Erythroblast (primary cell): ENCODE measurements at regions not wholly inside any gene's neighbourhood (a gene's known extent, or its start where the extent isn't known, plus 50 kb on each side); places are given as distances from the start of the nearest gene placed in this dataset.
"Not testable (repeated sequence)": the region's sequence is repeated elsewhere in the genome, so short reads cannot be mapped to it uniquely, and the experiment has no call there.

Source experiments
- DNase-seq, 2 experiments: peaks; one replicate each; lab custom pipeline; 2025; lab: John Stamatoyannopoulos, UW
- GATA1 ChIP-seq: IDR thresholded peaks from 2 replicates; pipeline ENCODE4 v1.6.1; 2011; ENCODE audit warnings: low read depth, mild to moderate bottlenecking, control low read depth, low read length, moderate library complexity
- POLR2A ChIP-seq: IDR thresholded peaks from 2 replicates; pipeline ENCODE4 v1.6.1; 2011; ENCODE audit warnings: mild to moderate bottlenecking, low read length

DNA sequence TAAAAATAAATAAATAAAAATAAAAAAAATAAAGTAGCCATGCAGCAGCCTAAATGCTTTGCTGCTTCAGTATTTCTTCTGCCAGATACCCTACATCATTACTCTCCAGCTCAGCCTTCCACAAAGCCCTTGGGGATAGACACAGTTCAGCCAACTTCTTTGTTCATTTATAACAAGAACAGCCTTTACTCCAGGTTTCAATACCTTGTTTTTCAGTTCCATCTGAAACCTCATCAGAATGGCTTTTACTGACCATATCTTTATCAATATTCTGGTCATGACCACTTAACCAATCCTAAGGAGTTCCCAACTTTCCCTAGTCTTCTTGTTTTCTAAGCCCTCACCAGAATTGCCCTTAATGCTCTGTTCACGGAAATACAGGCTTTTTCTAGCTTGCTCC is 128.3 kb upstream of the MED14 start:
- DNase-seq: no peak
- TF ChIP-seq POLR2A (no peak), GATA1 (no peak)

DNA sequence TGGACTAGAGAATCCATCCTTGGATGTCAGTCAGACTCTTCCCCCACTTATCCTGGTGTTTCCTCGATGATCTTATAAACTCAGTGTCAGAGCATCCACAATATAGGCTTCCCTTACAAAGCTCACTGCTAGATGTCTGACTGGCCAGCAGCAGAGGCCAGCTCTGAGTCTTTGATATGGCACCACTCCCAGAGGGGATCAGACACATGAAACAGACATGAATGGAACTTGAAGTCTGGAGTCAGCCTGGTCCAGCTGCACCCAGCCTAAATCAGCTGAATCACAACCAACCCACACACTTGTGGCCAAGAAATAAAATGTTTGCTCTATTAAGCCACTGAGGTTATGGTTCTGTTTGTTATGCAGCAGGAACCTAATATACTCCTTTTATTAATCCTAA is 129.6 kb upstream of the MED14 start:
- TF ChIP-seq POLR2A: no peak
- TF ChIP-seq GATA1: no peak
- DNase-seq: no peak

DNA sequence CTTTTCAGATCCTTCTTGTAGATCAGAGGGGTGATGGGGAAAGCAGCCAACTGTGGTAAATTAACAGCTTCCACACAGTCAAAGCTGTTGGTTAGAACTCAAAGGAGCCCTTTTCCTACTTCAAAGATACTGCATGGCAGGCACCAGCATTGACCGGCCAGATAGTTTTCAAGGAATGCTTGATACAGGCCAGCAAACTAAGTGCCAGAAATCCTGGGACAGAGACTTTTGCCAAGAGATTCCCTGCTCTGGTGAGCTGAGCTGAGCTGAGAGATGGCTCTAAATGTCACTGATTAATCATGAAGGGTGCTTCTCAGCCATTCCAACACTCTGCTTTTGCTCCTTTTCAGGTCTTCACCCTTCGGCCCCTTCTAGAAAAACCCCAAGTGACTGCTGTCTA is 131.6 kb upstream of the MED14 start:
- TF ChIP-seq GATA1 (no peak), POLR2A (no peak)
- DNase-seq: no peak

DNA sequence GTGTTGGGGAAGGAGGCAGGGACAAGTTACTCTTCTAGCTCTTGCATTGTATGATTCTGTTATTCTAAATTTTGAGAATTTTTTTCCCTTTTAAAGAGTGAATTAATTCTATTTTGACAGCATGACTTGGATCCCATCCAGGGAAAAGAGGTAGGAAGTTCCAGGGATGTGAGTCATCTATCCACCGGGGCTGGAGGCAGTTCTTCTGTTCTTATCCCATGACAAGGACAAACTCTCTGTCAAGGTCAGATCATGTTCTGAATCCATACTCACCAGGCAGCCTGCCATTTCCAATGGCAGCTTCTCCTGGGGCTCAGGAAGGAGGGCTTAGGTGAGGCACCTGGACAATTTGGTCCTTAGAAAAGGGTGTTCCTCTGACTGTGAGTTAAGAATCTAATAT is 132.0 kb upstream of the MED14 start:
- TF ChIP-seq POLR2A: no peak
- no peak for TF ChIP-seq GATA1
- DNase-seq: no peak

DNA sequence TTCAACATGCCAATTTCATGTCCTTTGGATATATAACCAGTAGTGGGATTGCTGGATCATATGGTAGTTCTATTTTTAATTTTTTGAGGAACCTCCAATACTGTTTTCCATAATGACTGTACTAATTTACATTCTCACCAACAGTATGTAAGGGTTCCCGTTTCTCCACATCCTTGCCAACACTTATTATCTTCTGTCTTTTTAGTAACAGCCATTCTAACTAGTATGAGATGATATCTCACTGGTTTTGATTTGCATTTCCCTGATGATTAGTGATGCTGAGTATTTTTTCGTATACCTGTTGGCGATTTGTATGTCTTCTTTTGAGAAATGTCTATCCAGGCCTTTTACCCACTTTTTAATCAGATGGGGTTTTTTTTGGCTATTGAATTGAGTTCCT is 133.5 kb upstream of the MED14 start:
- DNase-seq: no peak
- TF ChIP-seq GATA1: no peak
- TF ChIP-seq POLR2A: no peak

DNA sequence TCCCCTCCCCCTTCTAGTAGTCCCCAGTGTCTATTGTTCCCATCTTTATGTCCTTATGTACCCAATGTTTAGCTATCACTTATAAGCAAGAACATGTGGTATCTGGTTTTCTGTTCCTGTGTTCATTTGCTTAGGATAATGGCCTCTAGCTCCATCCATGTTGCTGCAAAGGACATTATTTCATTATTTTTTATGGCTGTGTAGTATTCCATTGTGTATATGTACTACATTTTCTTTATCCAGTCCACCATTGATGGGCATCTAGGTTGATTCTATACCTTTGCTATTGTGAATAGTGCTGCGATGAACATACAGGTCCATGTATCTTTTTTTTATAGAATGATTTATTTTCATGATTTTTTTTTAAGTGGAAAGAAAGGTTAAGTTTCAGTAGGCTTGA is 135.6 kb upstream of the MED14 start:
- DNase-seq: not testable (repeated sequence)

DNA sequence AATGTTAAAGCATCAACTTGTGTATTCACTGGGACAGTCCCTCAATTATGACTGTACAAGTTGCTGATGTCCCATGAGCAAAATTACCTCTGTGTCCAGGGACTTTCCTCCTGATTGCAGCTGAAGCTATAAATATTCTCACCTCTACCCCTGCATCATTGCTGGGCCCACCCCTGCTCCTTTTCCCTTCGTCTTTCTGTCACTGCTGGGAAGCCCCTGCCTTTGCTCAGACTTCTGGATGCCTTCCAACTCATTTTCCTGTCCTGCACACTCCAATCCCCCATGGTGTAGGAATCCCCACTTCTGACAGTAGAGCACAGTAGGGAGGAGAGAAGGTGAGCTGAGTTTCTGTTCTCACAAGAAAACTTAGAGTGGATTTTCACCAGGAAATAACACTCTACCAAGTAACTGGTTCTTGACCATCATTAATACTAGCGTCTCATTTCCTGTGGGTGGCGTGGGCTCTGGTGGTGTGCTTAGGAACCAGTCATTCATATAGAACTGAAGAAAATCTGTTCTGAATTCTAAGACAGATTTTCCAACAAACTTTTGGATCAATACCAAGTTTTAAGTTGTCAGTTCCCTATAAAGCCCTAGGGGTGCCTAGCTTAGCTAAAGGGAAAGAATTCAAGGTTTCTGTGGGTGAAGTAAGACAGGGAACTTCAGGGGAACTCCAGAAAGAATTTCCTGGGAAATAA is 136.2 kb upstream of the MED14 start:
- DNase-seq: no peak

DNA sequence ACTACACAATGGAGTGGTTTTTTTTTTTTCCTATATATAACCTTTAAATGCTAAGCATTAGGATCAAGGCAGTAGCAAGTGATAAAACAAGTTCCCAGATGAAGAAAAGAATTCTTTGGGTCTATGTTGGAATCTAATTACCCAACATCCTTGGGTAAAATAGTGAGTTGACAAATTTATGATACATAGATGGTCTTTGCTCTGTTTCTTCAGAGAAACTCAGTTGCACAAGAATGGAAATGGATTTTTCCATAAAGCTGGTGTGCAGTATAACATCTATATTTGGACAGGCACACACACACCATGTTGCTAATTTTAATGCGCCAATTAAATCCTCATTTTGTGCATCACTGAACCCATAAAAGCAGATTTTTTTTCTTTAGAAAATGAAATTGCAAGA is 137.0 kb upstream of the MED14 start:
- DNase-seq: no peak
- TF ChIP-seq GATA1 (no peak), POLR2A (no peak)

More for the DNA sequence above, 136.2 kb upstream of the MED14 start:
- no peak for TF ChIP-seq GATA1
- TF ChIP-seq POLR2A: no peak

DNA sequence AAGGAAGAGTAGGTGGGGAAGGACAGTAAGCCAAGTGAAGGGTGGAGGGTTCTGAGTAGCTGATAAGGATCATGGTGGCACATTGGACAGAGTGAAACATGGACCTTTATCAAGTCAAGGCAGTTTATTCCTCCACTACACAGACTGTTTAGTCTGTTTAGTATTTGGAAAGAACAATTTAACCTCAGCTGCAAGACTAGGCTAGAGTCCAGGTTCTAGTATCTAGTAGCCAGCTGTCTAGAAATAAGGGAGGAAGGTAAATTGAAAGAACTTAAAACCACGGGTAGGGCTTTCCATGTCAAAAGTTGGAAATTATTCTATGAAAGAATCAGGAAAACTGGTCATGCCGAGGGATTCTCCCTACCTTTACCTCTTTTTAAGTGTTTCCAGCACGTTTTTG is 140.1 kb upstream of the MED14 start:
- TF ChIP-seq GATA1: no peak
- no peak for TF ChIP-seq POLR2A
- DNase-seq: peak in 1 of 2 experiments; percentile 1

DNA sequence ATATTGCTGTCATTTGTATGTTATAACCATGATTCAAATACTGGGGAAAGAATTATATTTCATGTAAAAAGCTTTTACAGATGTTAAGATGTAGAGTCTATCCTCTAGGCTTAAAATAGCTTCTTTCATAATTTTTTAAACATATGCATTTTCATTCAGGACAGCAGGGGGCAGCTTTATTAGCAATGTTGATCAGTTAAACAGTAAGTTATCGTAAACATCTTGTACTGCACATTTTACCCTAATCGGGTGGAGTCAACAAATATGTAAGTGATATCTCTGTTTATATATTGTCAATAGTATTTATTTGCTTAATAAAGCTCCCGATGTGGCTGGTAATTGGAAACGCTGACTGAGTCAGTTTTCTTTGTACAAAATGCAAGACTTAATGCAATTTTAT is 142.5 kb upstream of the MED14 start:
- no peak for TF ChIP-seq GATA1
- no peak for TF ChIP-seq POLR2A
- DNase-seq: peak; percentile 58 to 67

DNA sequence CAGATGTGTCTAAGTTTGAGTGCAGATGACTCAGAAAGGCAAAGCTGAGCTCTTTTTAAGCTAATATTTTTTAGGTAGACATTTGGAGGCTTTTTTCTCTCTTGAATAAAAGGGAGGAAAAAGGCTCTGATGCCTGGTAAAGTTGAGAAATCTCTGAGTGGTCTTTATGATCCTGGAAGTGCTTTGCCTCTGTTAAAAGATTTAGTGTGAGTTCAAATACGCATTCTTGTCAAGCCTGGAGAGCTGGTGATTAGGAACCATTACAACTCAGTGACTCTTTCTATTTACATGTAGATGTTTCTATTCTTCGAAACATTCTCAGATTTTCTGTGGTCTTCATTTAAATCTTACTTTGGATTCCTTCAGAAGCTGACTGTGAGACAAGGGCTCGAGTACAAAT is 143.4 kb upstream of the MED14 start:
- DNase-seq: no peak
- TF ChIP-seq POLR2A: no peak
- no peak for TF ChIP-seq GATA1

DNA sequence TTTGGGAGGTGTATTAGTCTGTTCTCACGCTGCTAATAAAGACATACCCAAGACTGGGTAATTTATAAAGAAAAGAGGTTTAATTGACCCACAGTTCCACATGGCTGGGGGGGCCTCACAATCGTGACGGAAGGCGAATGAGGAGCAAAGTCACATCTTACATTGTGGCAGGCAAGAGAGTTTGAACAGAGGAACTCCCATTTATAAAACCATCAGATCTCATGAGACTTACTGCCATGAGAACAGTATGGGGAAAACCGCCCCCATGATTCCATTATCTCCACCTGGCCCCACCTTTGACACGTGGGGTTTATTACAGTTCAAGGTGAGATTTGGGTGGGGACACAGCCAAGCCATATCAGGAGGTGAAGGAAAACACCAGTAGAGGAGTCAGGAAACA is 143.8 kb upstream of the MED14 start:
- not testable (repeated sequence) for DNase-seq

DNA sequence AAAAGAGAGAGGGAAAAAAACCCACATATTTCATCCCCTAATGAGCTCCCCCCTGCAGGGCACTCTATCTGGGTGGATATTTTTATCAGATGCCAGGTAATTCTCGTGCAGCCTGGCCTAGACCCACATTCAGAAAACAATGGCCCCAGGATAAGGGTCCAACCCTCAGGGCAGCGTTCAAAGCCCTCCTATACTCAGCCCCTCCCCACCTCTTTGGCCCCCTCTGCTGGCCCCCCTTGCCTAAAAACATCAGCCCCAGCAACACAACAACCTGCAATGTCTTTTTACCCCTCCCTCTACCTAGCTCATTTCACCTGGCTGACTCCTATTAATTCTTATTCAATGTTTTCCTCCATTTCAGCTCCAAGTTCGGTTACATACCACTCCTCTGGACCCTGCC is 145.4 kb upstream of the MED14 start:
- DNase-seq: no peak
- TF ChIP-seq POLR2A (no peak), GATA1 (no peak)

DNA sequence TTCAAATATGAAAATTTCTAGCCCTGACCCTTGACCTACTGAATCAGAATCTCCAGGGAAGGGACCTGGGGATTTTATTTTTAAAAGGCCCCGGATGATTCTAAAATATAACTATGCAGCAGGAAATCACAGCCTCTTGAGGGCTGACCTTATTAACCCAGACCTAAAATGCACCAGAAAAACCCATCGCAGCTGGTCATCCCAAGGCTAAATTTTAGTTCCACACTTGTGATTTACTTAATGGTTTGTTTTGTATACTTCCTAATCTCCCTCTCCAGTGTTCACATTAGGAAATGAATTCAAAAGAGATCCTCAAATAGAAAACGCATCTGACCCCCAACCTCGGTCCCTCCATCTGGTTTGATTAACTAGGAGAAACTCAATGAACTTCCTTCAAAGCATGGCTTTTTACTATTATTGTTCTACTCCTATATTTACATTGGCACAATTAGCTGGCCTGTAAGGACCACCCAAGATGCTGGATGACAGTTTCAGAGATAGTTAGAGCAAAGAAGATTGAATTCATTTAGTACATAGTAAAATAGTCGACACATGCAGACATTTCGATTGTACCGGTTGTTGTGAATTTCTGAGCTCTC is 147.8 kb upstream of the MED14 start:
- no peak for DNase-seq
- TF ChIP-seq GATA1 (no peak), POLR2A (no peak)

DNA sequence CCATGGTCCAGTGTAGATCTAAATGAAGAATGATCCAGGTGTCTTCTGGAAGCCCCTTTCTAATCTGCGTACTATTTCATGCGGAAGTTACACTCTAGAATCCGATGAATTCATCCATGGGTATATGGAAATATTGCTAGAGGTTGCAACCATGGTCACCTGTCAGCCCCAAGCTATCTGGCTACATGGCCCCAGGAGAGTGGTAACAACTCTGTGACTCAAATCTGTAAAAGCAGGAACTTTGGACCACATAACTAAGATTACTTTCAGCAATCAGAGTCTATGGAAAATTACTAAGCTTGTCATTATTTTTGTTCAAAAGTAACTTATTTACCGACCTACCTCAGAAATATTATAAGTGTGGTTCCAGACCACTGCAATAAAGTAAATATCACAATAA is 150.6 kb upstream of the MED14 start:
- no peak for DNase-seq
- TF ChIP-seq POLR2A (no peak), GATA1 (no peak)

DNA sequence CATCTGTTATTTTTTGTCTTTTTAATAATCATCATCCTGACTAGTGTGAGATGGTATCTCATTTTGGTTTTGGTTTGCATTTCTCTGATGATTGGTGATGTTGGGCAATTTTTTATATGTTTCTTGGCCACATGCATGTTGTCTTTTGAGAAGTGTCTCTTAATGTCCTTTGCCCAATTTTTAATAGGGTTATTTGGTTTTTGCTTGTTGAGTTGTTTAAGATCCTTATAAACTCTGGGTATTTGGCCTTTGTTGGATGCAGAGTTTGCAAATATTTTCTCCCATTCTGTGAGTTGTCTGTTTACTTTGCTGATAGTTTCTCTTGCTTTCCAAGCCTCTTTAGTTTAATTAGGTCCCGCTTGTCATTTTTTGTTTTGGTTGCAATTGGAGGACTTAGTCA is 152.1 kb upstream of the MED14 start:
- DNase-seq: no peak
- no peak for TF ChIP-seq POLR2A
- no peak for TF ChIP-seq GATA1
